Esophagus muscularis mucosa (tissue), 4 donors: ENCODE measurements at regions not wholly inside any gene's neighbourhood (a gene's known extent, or its start where the extent isn't known, plus 50 kb on each side); places are given as distances from the start of the nearest gene placed in this dataset.
"Not testable (repeated sequence)": the region's sequence is repeated elsewhere in the genome, so short reads cannot be mapped to it uniquely, and the experiment has no call there.

Experiments used
- DNase-seq: peaks from one replicate; pipeline ENCODE4 v3.0.0-alpha.2; 2017; ENCODE audit errors: extremely low spot score
- H3K27ac ChIP-seq, 4 donors: fragments of 200-600 bp; sonication (generic); replicated peaks in 1 of 4; 1 replicate in 3 of 4; 2 replicates in 1 of 4; pipeline ENCODE4 v1.5.1; 2016 to 2019; ENCODE audit warnings: mild to moderate bottlenecking in 1 of 4
- H3K27me3 ChIP-seq, 4 donors: fragments of 200-600 bp; sonication (generic); one replicate each; pipeline versions ENCODE4 v1.5.1 to v1.6.0; 2016 to 2019
- H3K36me3 ChIP-seq, 4 donors: fragments of 200-600 bp; sonication (generic); one replicate each; pipeline ENCODE4 v1.5.1; 2016 to 2019
- H3K4me1 ChIP-seq, 4 donors: fragments of 200-600 bp; sonication (generic); one replicate each; pipeline ENCODE4 v1.5.1; 2016 to 2019
- H3K4me3 ChIP-seq, 4 donors: fragments of 200-600 bp; sonication (generic); 1 replicate in 2 of 4; 2 replicates in 2 of 4; pipeline ENCODE4 v1.5.1; 2016 to 2019; ENCODE audit warnings: mild to moderate bottlenecking in 4 of 4, moderate library complexity in 1 of 4
- H3K9me3 ChIP-seq, 4 donors: fragments of 200-600 bp; sonication (generic); 1 replicate in 3 of 4; 2 replicates in 1 of 4; pipeline ENCODE4 v1.5.1; 2016 to 2019
- CTCF ChIP-seq, 3 experiments: fragments of 200-600 bp in 2 of 3; fragments of 450-650 bp in 1 of 3; sonication (generic) in 2 of 3; IDR thresholded peaks; one replicate each; pipeline ENCODE4 v1.5.1; 2017 to 2019; ENCODE audit warnings: antibody characterized with exemption in 3 of 3, mild to moderate bottlenecking in 2 of 3, moderate library complexity in 1 of 3
- EP300 ChIP-seq: sonication (generic); formaldehyde crosslinking; IDR thresholded peaks from one replicate; pipeline ENCODE4 v1.6.1; 2017; ENCODE audit warnings: antibody characterized with exemption
- POLR2A ChIP-seq: fragments of 450-650 bp; IDR thresholded peaks from one replicate; pipeline ENCODE4 v1.6.1; 2017; ENCODE audit warnings: antibody characterized with exemption, moderate library complexity, mild to moderate bottlenecking, low read depth
- POLR2AphosphoS5 ChIP-seq, 2 donors: sonication (generic); formaldehyde crosslinking; IDR thresholded peaks; one replicate each; pipeline ENCODE4 v1.6.1; 2017; ENCODE audit warnings: antibody characterized with exemption in 2 of 2
- WGBS: methylation state at CpG from one replicate; pipeline ENCODE4 v1.1.5; 2018; 5-methylcytosine and 5-hydroxymethylcytosine counted together
- intact Hi-C: fragments of 100-400 bp; cut with DNase I; formaldehyde crosslinking; loops from one replicate; pipeline ENCODE4 v1.15.1; 2023

- no peak for DNase-seq
- H3K9me3 ChIP-seq = no peaks in the 10 kb centered on the region
- H3K27me3 ChIP-seq = no peaks in the 10 kb centered on the region
- intact Hi-C loops = no loop called here
- H3K4me3 ChIP-seq = no peak overlapping the region
- H3K4me1 ChIP-seq = no peaks in the 10 kb centered on the region
- 77% methylated on average over 3 of the region's 3 CpGs for WGBS
- TF ChIP-seq CTCF (IDR thresholded peaks at IDR 0.05) = no peak
- TF ChIP-seq POLR2A = no peak
- TF ChIP-seq POLR2AphosphoS5 (IDR thresholded peaks at IDR 0.05) = no peak
- no peak for TF ChIP-seq EP300
- H3K27ac ChIP-seq = no peak overlapping the region
- H3K36me3 ChIP-seq = no peaks in the 10 kb centered on the region
Observed at GRCh38 chr6:92989656-92990055, 429.7 kb downstream of the EPHA7 start.

- no peaks in the 10 kb centered on the region for H3K9me3 ChIP-seq
- no peaks in the 10 kb centered on the region for H3K36me3 ChIP-seq
- no peak overlapping the region for H3K4me3 ChIP-seq
- 76% methylated on average over 2 of the region's 2 CpGs for WGBS
- intact Hi-C loops = no loop called here
- H3K4me1 ChIP-seq = no peaks in the 10 kb centered on the region
- no peak overlapping the region for H3K27ac ChIP-seq
- DNase-seq = no peak
- TF ChIP-seq EP300 (no peak), CTCF (IDR thresholded peaks at IDR 0.05) (no peak)
- H3K27me3 ChIP-seq = no peaks in the 10 kb centered on the region
Observed at GRCh38 chr6:92979281-92979680, 440.1 kb downstream of the EPHA7 start.

- Histone ChIP-seq H3K4me1 (no peaks in the 10 kb centered on the region), H3K4me3 (no peak overlapping the region), H3K27ac (no peak overlapping the region), H3K27me3 (no peaks in the 10 kb centered on the region), H3K9me3 (no peaks in the 10 kb centered on the region), H3K36me3 (no peaks in the 10 kb centered on the region)
- TF ChIP-seq POLR2AphosphoS5 (IDR thresholded peaks at IDR 0.05) = no peak
- no peak for TF ChIP-seq POLR2A
- no peak for TF ChIP-seq EP300
- TF ChIP-seq CTCF (IDR thresholded peaks at IDR 0.05) = no peak
- intact Hi-C loops = no loop called here
- DNase-seq = no peak
- WGBS = 92% methylated on average over 1 of the region's 1 CpG
Observed at GRCh38 chr6:92977018-92977417, 442.3 kb downstream of the EPHA7 start.

DNA sequence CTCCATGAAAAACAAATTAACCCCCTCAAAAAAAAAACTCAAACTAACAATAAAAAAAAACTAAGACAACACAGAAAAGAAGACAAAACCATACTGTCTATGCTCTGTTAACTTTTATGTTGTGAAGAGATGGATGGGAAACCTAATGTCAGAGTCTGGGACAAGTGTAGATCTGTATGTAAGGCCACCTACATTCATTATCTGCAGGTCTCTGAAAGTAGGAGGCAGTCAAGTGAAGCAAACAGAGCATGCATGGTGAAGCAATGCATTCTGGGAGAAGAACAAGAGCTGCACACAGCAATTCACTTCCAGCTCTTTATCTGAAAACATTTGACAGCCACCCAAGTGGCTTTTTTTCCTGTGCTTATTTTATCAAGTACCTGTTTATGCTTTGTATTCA, 452.0 kb downstream of the EPHA7 start:
- no peaks in the 10 kb centered on the region for H3K4me1 ChIP-seq
- no peaks in the 10 kb centered on the region for H3K27me3 ChIP-seq
- no peak for DNase-seq
- TF ChIP-seq CTCF (IDR thresholded peaks at IDR 0.05) (no peak), POLR2A (no peak), POLR2AphosphoS5 (IDR thresholded peaks at IDR 0.05) (no peak), EP300 (no peak)
- intact Hi-C loops = no loop called here
- no peaks in the 10 kb centered on the region for H3K9me3 ChIP-seq
- no peaks in the 10 kb centered on the region for H3K36me3 ChIP-seq
- no peak overlapping the region for H3K27ac ChIP-seq
- H3K4me3 ChIP-seq = no peak overlapping the region

GRCh38 chr6:92962846-92963245, 456.5 kb downstream of the EPHA7 start:
- 83% methylated on average over 1 of the region's 1 CpG for WGBS
- intact Hi-C loops = no loop called here

DNA sequence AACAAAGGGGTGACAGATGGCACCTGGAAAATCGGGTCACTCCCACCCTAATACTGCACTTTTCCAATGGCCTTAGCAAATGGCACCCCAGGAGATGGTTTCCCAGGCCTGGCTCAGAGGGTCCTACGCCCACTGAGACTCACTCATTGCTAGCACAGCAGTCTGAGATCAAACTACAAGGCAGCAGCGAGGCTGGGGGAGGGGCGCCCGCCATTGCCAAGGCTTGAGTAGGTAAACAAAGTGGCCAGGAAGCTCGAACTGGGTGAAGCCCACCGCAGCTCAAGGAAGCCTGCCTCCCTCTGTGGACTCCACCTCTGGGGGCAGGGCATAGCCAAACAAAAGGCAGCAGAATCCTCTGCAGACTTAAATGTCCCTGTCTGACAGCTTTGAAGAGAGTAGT, 467.2 kb downstream of the EPHA7 start:
- H3K9me3 ChIP-seq, intact Hi-C loops, H3K4me1 ChIP-seq, H3K36me3 ChIP-seq, H3K27ac ChIP-seq, H3K27me3 ChIP-seq, DNase-seq, H3K4me3 ChIP-seq: not testable (repeated sequence)
- WGBS = 94% methylated on average over 3 of the region's 7 CpGs

More at GRCh38 chr6:92962846-92963245, 456.5 kb downstream of the EPHA7 start:
- Histone ChIP-seq H3K36me3 (no peaks in the 10 kb centered on the region), H3K27me3 (no peaks in the 10 kb centered on the region), H3K9me3 (no peaks in the 10 kb centered on the region), H3K4me3 (no peak overlapping the region), H3K4me1 (no peaks in the 10 kb centered on the region), H3K27ac (no peak overlapping the region)
- no peak for DNase-seq
- TF ChIP-seq POLR2AphosphoS5 (IDR thresholded peaks at IDR 0.05) = no peak
- TF ChIP-seq EP300 = no peak
- no peak for TF ChIP-seq CTCF (IDR thresholded peaks at IDR 0.05)
- TF ChIP-seq POLR2A = no peak
